SKM-1 treated with dmso at 0.1 percent for 144 hours (cell line): ENCODE measurements at regions not wholly inside any gene's neighbourhood (a gene's known extent, or its start where the extent isn't known, plus 50 kb on each side); places are given as distances from the start of the nearest gene placed in this dataset.

Experiments
- DNase-seq: peaks from one replicate; lab custom pipeline; 2025; ENCODE audit not compliant: unreplicated experiment; lab: John Stamatoyannopoulos, UW

GRCh38 chr2:51472783-51473182 is 440.9 kb upstream of the NRXN1 start:
- DNase-seq: no peak

- DNase-seq: no peak
Observed at GRCh38 chr2:51472300-51472699, 440.4 kb upstream of the NRXN1 start.

- no peak for DNase-seq
Observed at GRCh38 chr2:51469102-51469501, 437.2 kb upstream of the NRXN1 start.

- DNase-seq: no peak
Observed at GRCh38 chr2:51465326-51465725, 433.4 kb upstream of the NRXN1 start.

GRCh38 chr2:51454177-51454576 is 422.2 kb upstream of the NRXN1 start:
- no peak for DNase-seq

GRCh38 chr2:51448911-51449310 is 417.0 kb upstream of the NRXN1 start:
- DNase-seq: no peak

- no peak for DNase-seq
Observed at GRCh38 chr2:51441786-51442185, 409.9 kb upstream of the NRXN1 start.

- DNase-seq: no peak
Observed at GRCh38 chr2:51424418-51424817, 392.5 kb upstream of the NRXN1 start.

- no peak for DNase-seq
Observed at GRCh38 chr2:51420511-51420910, 388.6 kb upstream of the NRXN1 start.

- no peak for DNase-seq
Observed at GRCh38 chr2:51413726-51414125, 381.8 kb upstream of the NRXN1 start.

- DNase-seq: no peak
Observed at GRCh38 chr2:51410331-51410730, 378.4 kb upstream of the NRXN1 start.

GRCh38 chr2:51409920-51410319 is 378.0 kb upstream of the NRXN1 start:
- no peak for DNase-seq

- DNase-seq: no peak
Observed at GRCh38 chr2:51404226-51404625, 372.3 kb upstream of the NRXN1 start.

- DNase-seq: no peak
Observed at GRCh38 chr2:51401546-51401945, 369.6 kb upstream of the NRXN1 start.

- DNase-seq: no peak
Observed at GRCh38 chr2:51387235-51387634, 355.3 kb upstream of the NRXN1 start.

- no peak for DNase-seq
Observed at GRCh38 chr2:51379997-51380396, 348.1 kb upstream of the NRXN1 start.

- DNase-seq: no peak
Observed at GRCh38 chr2:51368250-51368649, 336.3 kb upstream of the NRXN1 start.

- no peak for DNase-seq
Observed at GRCh38 chr2:51350100-51350499, 318.2 kb upstream of the NRXN1 start.

GRCh38 chr2:51344886-51345285 is 313.0 kb upstream of the NRXN1 start:
- DNase-seq: no peak

GRCh38 chr2:51335087-51336058 is 303.4 kb upstream of the NRXN1 start:
- no peak for DNase-seq

- no peak for DNase-seq
Observed at GRCh38 chr2:51329512-51329911, 297.6 kb upstream of the NRXN1 start.

GRCh38 chr2:51324051-51324450 is 292.1 kb upstream of the NRXN1 start:
- DNase-seq: no peak

GRCh38 chr2:51322613-51323012 is 290.7 kb upstream of the NRXN1 start:
- DNase-seq: no peak
